ENCODE measurements at regions not wholly inside any gene's neighbourhood (a gene's known extent, or its start where the extent isn't known, plus 50 kb on each side); places are given as distances from the start of the nearest gene placed in this dataset.
"Not testable (repeated sequence)": the region's sequence is repeated elsewhere in the genome, so short reads cannot be mapped to it uniquely, and the experiment has no call there.

- DNase-seq = no peak
Observed at GRCh38 chr6:160804639-160805038, 102.6 kb downstream of the PLG start.

- DNase-seq = no peak
Observed at GRCh38 chr6:160808263-160808662, 106.2 kb downstream of the PLG start.

- DNase-seq = no peak
Observed at GRCh38 chr6:160810238-160810637, 108.2 kb downstream of the PLG start.

- no peak for DNase-seq
Observed at GRCh38 chr6:160812097-160812496, 110.1 kb downstream of the PLG start.

GRCh38 chr6:160818934-160819333, 116.9 kb downstream of the PLG start:
- no peak for DNase-seq

- not testable (repeated sequence) for DNase-seq
Observed at GRCh38 chr6:160820661-160821060, 118.6 kb downstream of the PLG start.

GRCh38 chr6:160831739-160832138, 129.7 kb downstream of the PLG start:
- no peak for DNase-seq

GRCh38 chr6:160832422-160832821, 130.4 kb downstream of the PLG start:
- DNase-seq = no peak

- DNase-seq = no peak
Observed at GRCh38 chr6:160837146-160837545, 135.1 kb downstream of the PLG start.

- DNase-seq = no peak
Observed at GRCh38 chr6:160851031-160851430, 140.5 kb upstream of the MAP3K4 start.

GRCh38 chr6:160853946-160854345, 137.6 kb upstream of the MAP3K4 start:
- no peak for DNase-seq

- no peak for DNase-seq
Observed at GRCh38 chr6:160858886-160859285, 132.7 kb upstream of the MAP3K4 start.

GRCh38 chr6:160859822-160860221, 131.7 kb upstream of the MAP3K4 start:
- no peak for DNase-seq

- no peak for DNase-seq
Observed at GRCh38 chr6:160861824-160862223, 129.7 kb upstream of the MAP3K4 start.

- DNase-seq = no peak
Observed at GRCh38 chr6:160863782-160864181, 127.8 kb upstream of the MAP3K4 start.

GRCh38 chr6:160871320-160871719, 120.2 kb upstream of the MAP3K4 start:
- DNase-seq = no peak

GRCh38 chr6:160881148-160881808, 110.3 kb upstream of the MAP3K4 start:
- no peak for DNase-seq

- DNase-seq = no peak
Observed at GRCh38 chr6:160882006-160882405, 109.6 kb upstream of the MAP3K4 start.

- DNase-seq = no peak
Observed at GRCh38 chr6:160882791-160883279, 108.7 kb upstream of the MAP3K4 start.

- DNase-seq = no peak
Observed at GRCh38 chr6:160883560-160883959, 108.0 kb upstream of the MAP3K4 start.

GRCh38 chr6:160883999-160884398, 107.6 kb upstream of the MAP3K4 start:
- no peak for DNase-seq

GRCh38 chr6:160889148-160889547, 102.4 kb upstream of the MAP3K4 start:
- not testable (repeated sequence) for DNase-seq

GRCh38 chr6:160891690-160892089, 99.9 kb upstream of the MAP3K4 start:
- no peak for DNase-seq

- no peak for DNase-seq
Observed at GRCh38 chr6:160895562-160895961, 96.0 kb upstream of the MAP3K4 start.

Measured in NCI-H1092 (cell line).